GM23338 (cell line): ENCODE measurements at regions not wholly inside any gene's neighbourhood (a gene's known extent, or its start where the extent isn't known, plus 50 kb on each side); places are given as distances from the start of the nearest gene placed in this dataset.

Source experiments
- ATAC-seq: fragments of 200-7000 bp; cut with Tn5 transposase; 3 replicates; pipeline ENCODE4 v1.9.1; 2020
- DNase-seq: peaks from one replicate; pipeline ENCODE4 v3.0.0-alpha.2; 2015; ENCODE audit warnings: low spot score
- H2AFZ ChIP-seq: fragments of 200-600 bp; sonication (generic); 2 replicates; pipeline ENCODE4 v1.8.0; 2016; ENCODE audit warnings: antibody characterized with exemption, mild to moderate bottlenecking, moderate library complexity
- H3F3A ChIP-seq: fragments of 200-600 bp; sonication (generic); replicated peaks from 2 replicates; pipeline ENCODE4 v1.8.0; 2017; ENCODE audit warnings: antibody characterized with exemption, mixed run types, low read depth
- H3K27ac ChIP-seq: fragments of 200-600 bp; sonication (generic); 2 replicates; pipeline ENCODE4 v1.6.1; 2016; ENCODE audit warnings: low read depth
- H3K27me3 ChIP-seq: fragments of 200-600 bp; sonication (generic); 2 replicates; pipeline ENCODE4 v1.8.0; 2016; ENCODE audit warnings: mild to moderate bottlenecking, mixed run types, moderate library complexity; ENCODE audit not compliant: insufficient read depth
- H3K36me3 ChIP-seq: fragments of 200-600 bp; sonication (generic); 2 replicates; pipeline ENCODE4 v1.8.0; 2016; ENCODE audit warnings: mild to moderate bottlenecking; ENCODE audit not compliant: insufficient read depth
- H3K4me1 ChIP-seq: fragments of 200-600 bp; sonication (generic); 2 replicates; pipeline ENCODE4 v1.8.0; 2016; ENCODE audit warnings: mild to moderate bottlenecking, moderate library complexity; ENCODE audit not compliant: insufficient read depth
- H3K4me2 ChIP-seq: fragments of 200-600 bp; sonication (generic); 2 replicates; pipeline ENCODE4 v1.7.1; 2017; ENCODE audit warnings: mixed run types
- H3K4me3 ChIP-seq: fragments of 200-600 bp; sonication (generic); 2 replicates; pipeline ENCODE4 v1.6.1; 2016; ENCODE audit warnings: mixed run types
- H3K79me2 ChIP-seq: fragments of 200-600 bp; sonication (generic); replicated peaks from 2 replicates; pipeline ENCODE4 v1.8.0; 2017; ENCODE audit warnings: mild to moderate bottlenecking; ENCODE audit not compliant: insufficient read depth
- H3K9me2 ChIP-seq: fragments of 200-600 bp; sonication (generic); 2 replicates; pipeline ENCODE4 v1.8.0; 2017; ENCODE audit not compliant: insufficient read depth
- H4K20me1 ChIP-seq: fragments of 200-600 bp; sonication (generic); replicated peaks from 2 replicates; pipeline ENCODE4 v1.8.0; 2017; ENCODE audit warnings: mild to moderate bottlenecking; ENCODE audit not compliant: insufficient read depth
- H3K27ac Mint-ChIP-seq: 2 replicates; pipeline ENCODE4 v1.8.0; 2020; ENCODE audit warnings: inconsistent platforms, mild to moderate bottlenecking, moderate library complexity, mixed read lengths
- H3K27me3 Mint-ChIP-seq: 3 replicates; pipeline ENCODE4 v1.8.0; 2022; ENCODE audit warnings: low read depth, mild to moderate bottlenecking, moderate library complexity, mixed read lengths, inconsistent platforms; ENCODE audit not compliant: insufficient read depth, poor library complexity
- H3K36me3 Mint-ChIP-seq: 3 replicates; pipeline ENCODE4 v1.8.0; 2021; ENCODE audit warnings: low read depth, mild to moderate bottlenecking, inconsistent platforms, moderate library complexity, mixed read lengths
- H3K4me1 Mint-ChIP-seq: 3 replicates; pipeline ENCODE4 v1.8.0; 2020; ENCODE audit warnings: mild to moderate bottlenecking, inconsistent platforms, mixed read lengths
- H3K4me3 Mint-ChIP-seq: 3 replicates; pipeline ENCODE4 v1.8.0; 2021; ENCODE audit warnings: moderate library complexity, mild to moderate bottlenecking, inconsistent platforms, mixed read lengths
- H3K9me3 Mint-ChIP-seq: 3 replicates; pipeline ENCODE4 v1.8.0; 2020; ENCODE audit warnings: moderate library complexity, mild to moderate bottlenecking, inconsistent platforms, mixed read lengths
- CREB1 ChIP-seq: fragments of 250-450 bp; sonication (Bioruptor Pico); IDR thresholded peaks from 2 replicates; pipeline ENCODE4 v1.5.0; 2020; ENCODE audit warnings: low read depth, mild to moderate bottlenecking, moderate library complexity
- ETS1 ChIP-seq: IDR thresholded peaks from 2 replicates; pipeline ENCODE4 v1.6.1; 2016; ENCODE audit warnings: antibody characterized with exemption
- JUNB ChIP-seq: IDR thresholded peaks from one replicate; pipeline ENCODE4 v1.6.1; 2016; ENCODE audit warnings: antibody characterized with exemption; ENCODE audit not compliant: unreplicated experiment
- POLR2AphosphoS5 ChIP-seq: IDR thresholded peaks from 2 replicates; pipeline ENCODE4 v1.6.1; 2016; ENCODE audit warnings: antibody characterized with exemption, low read depth
- STAT1 ChIP-seq: IDR thresholded peaks from one replicate; pipeline ENCODE4 v1.6.1; 2016; ENCODE audit warnings: antibody characterized with exemption; ENCODE audit not compliant: unreplicated experiment
- ZNF114 ChIP-seq: fragments of 250-450 bp; sonication (Bioruptor Pico); IDR thresholded peaks from 2 replicates; pipeline ENCODE4 v1.5.0; 2020; ENCODE audit warnings: mild to moderate bottlenecking, moderate library complexity
- ZNF331 ChIP-seq: fragments of 250-450 bp; sonication (Bioruptor Pico); IDR thresholded peaks from 2 replicates; pipeline ENCODE4 v1.5.0; 2020; ENCODE audit warnings: low read depth, mild to moderate bottlenecking, moderate library complexity
- TF ChIP-seq, protein P1 (sequence below): IDR thresholded peaks from one replicate; pipeline ENCODE4 v1.6.1; 2018; ENCODE audit warnings: antibody characterized with exemption; ENCODE audit not compliant: unreplicated experiment
- TF ChIP-seq, protein P2 (sequence below), 2 experiments: fragments of 200-600 bp in 1 of 2; sonication (generic) in 1 of 2; conservative IDR thresholded peaks; 2 replicates each; pipeline versions ENCODE4 v1.5.1 to v1.6.1; 2016 to 2017; ENCODE audit warnings: antibody characterized with exemption in 2 of 2, low read depth in 2 of 2, mild to moderate bottlenecking in 2 of 2, moderate library complexity in 1 of 2

DNA sequence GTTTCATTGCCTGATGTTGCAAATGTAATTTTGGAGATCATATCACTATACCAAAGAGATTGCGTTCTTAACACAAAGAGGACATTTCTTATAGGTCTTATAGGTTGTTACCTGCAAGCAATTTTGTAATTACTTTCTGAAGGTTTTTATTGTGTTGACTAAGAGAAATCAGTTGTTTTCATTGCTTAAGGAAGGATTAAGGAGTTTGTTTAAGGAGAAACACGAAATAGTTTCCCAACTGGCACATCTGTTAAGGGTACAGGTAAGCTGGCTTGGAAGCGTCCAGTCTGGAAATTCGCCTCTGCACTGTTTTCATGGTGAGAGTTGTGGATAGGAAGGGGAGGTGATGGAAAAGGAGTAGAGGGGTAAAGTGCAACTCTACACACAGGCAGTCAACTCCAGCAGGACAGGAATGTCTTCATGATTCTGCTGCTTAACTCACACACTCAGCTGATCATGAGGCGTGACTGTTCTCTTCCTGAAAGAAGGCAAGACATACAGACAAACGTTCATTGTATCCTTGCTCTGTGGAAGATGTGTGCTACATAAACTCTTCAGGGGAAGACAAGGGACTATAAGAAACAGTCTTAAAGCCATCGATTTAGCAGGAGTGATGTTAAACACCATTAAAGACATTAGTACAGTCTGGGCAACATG lies 61.4 kb upstream of the ACSL3 start:
- DNase-seq (no peak), ATAC-seq (no peak)
- peaks cover 17% of the 10 kb centered on the region for H3K4me1 Mint-ChIP-seq
- Histone ChIP-seq H3K36me3 (no peaks in the 10 kb centered on the region), H3K27ac (no peak overlapping the region), H4K20me1 (no peaks in the 10 kb centered on the region), H3K4me1 (peaks cover 12% of the 10 kb centered on the region), H3K4me3 (no peak overlapping the region), H2AFZ (no peak overlapping the region), H3K9me2 (no peaks in the 10 kb centered on the region), H3F3A (no peaks in the 10 kb centered on the region), H3K79me2 (no peaks in the 10 kb centered on the region), H3K4me2 (no peak overlapping the region), H3K27me3 (no peaks in the 10 kb centered on the region)
- H3K36me3 Mint-ChIP-seq, result no peaks in the 10 kb centered on the region
- TF ChIP-seq ZNF331 (CRISPR knock-in tag), result no peak
- TF ChIP-seq, protein P1, sequence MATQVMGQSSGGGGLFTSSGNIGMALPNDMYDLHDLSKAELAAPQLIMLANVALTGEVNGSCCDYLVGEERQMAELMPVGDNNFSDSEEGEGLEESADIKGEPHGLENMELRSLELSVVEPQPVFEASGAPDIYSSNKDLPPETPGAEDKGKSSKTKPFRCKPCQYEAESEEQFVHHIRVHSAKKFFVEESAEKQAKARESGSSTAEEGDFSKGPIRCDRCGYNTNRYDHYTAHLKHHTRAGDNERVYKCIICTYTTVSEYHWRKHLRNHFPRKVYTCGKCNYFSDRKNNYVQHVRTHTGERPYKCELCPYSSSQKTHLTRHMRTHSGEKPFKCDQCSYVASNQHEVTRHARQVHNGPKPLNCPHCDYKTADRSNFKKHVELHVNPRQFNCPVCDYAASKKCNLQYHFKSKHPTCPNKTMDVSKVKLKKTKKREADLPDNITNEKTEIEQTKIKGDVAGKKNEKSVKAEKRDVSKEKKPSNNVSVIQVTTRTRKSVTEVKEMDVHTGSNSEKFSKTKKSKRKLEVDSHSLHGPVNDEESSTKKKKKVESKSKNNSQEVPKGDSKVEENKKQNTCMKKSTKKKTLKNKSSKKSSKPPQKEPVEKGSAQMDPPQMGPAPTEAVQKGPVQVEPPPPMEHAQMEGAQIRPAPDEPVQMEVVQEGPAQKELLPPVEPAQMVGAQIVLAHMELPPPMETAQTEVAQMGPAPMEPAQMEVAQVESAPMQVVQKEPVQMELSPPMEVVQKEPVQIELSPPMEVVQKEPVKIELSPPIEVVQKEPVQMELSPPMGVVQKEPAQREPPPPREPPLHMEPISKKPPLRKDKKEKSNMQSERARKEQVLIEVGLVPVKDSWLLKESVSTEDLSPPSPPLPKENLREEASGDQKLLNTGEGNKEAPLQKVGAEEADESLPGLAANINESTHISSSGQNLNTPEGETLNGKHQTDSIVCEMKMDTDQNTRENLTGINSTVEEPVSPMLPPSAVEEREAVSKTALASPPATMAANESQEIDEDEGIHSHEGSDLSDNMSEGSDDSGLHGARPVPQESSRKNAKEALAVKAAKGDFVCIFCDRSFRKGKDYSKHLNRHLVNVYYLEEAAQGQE, result no peak
- no peak for TF ChIP-seq JUNB
- TF ChIP-seq POLR2AphosphoS5, result no peak
- TF ChIP-seq ETS1, result no peak
- TF ChIP-seq ZNF114 (CRISPR knock-in tag), result no peak
- TF ChIP-seq, protein P2, sequence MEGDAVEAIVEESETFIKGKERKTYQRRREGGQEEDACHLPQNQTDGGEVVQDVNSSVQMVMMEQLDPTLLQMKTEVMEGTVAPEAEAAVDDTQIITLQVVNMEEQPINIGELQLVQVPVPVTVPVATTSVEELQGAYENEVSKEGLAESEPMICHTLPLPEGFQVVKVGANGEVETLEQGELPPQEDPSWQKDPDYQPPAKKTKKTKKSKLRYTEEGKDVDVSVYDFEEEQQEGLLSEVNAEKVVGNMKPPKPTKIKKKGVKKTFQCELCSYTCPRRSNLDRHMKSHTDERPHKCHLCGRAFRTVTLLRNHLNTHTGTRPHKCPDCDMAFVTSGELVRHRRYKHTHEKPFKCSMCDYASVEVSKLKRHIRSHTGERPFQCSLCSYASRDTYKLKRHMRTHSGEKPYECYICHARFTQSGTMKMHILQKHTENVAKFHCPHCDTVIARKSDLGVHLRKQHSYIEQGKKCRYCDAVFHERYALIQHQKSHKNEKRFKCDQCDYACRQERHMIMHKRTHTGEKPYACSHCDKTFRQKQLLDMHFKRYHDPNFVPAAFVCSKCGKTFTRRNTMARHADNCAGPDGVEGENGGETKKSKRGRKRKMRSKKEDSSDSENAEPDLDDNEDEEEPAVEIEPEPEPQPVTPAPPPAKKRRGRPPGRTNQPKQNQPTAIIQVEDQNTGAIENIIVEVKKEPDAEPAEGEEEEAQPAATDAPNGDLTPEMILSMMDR (conservative IDR thresholded peaks at IDR 0.05; ENCODE audit: low read depth in 2 of 2), result no peak
- TF ChIP-seq STAT1, result no peak
- TF ChIP-seq CREB1 (CRISPR knock-in tag), result no peak
- no peak overlapping the region for H3K4me3 Mint-ChIP-seq
- no peak overlapping the region for H3K27ac Mint-ChIP-seq
- peaks cover 4% of the 10 kb centered on the region for H3K27me3 Mint-ChIP-seq
- H3K9me3 Mint-ChIP-seq, result no peaks in the 10 kb centered on the region
